GM18861 (cell line): ENCODE measurements at regions not wholly inside any gene's neighbourhood (a gene's known extent, or its start where the extent isn't known, plus 50 kb on each side); places are given as distances from the start of the nearest gene placed in this dataset.

Experiments
- ATAC-seq: cut with Tn5 transposase; IDR thresholded peaks from one replicate; pipeline ENCODE4 v1.9.1; 2021; ENCODE audit not compliant: unreplicated experiment

GRCh38 chrX:40171513-40172400 lies 74.0 kb upstream of the BCOR start:
- ATAC-seq: no peak

DNA sequence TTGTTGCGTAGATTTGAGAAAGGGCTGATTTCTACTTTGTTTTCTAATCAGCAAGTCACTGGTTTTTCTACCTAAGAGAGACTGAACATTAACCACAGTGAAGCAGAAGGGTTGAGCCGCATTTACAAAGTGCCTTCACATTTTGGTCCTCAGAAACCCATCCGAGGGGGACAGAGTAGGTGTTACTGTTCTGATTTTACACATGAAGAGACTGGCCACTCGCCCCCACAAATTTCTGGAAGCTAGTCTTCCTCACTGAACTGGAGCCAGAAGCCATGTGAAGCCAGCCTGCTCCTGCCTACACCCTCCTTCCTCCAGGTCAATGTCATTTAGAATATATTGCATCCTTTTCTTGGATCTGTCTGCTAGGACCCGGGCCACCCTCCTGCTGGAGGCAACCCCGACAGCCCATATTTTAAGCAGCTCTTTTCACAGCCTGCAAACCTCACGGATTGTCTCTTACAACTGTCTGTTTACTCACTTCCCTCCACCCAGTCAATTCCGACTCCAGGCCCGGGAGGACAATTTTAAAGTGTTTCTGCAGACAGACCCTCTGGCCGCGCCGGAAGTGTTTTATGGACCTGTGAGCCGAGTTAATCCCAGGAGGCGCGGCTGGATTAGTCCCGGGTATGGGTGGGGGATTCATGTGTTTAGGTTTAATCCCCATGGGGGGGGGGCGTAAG lies 73.2 kb upstream of the BCOR start:
- ATAC-seq: no peak

DNA sequence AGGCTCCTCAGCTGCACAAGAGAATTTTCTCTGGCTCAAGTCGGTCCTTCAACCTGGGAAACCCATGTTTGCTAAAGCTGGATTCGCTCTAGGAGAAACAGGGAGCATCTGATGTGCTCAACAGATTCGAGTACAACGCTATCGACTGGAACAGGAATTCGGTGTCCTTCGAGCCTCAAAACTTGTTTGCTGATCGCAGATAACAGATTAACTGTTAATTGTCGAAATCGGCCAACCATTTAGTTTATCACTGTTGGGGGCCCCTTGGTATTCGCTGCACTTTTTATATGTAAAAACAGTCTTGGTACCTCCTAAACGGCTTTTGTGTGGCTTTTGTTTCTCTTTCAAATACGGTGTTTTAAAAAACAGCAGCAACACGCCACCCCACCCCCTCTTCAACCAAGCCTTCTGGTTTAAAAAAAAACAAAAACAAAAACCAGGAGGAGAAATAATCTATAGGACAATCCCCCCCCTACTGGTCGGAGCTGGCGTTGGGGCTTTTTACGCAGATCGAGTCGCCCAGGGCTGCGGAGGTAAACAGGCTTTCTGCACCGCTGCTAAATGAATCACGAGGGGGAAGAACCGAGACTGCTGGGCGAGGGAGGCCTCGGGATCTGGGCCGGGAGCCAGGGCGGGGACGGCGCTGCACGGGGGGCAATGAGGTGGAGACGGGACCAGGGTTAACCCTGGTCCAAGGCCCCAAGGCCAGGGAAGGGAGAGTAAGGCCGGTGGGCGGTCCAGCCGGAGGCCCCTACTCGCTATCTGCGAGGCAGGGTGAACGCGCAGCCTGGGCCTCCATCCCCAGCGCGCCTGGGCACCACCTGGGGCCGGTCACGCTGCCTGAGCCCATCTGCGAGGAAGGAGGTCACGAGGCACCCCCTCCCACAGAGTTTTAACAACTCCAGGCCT lies 71.7 kb upstream of the BCOR start:
- no peak for ATAC-seq

GRCh38 chrX:40168480-40169011 lies 70.8 kb upstream of the BCOR start:
- no peak for ATAC-seq

DNA sequence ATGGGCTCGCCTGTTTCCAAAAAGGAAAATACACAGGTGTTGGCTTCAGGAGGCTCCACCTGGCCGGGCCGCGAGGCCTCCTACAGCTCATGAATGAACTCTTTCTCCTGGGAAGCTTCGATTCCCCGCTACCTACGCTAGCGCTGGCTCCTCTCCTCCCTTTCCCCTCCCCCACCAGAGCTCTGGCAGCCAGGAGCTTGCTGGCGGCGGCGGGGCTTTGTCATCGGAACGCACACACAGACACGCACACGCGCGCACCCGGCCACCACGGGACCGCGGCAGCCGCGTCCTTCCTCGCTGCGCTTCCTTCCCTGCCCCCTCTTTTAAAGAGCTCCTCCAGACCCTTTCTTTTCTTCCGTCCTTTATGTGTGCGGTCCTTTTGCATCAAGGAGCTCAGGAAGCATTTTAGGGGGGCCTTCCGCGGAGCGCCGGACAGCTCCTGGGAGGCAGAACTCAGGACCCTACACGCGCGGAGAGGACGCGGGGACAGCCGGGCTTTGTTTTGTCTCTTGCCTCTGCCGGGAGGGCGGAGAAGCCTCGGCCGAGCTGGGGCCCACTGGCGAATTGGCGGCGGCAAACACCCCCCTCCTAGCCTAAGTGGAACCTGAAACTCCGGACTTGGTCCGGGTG lies 70.2 kb upstream of the BCOR start:
- no peak for ATAC-seq

DNA sequence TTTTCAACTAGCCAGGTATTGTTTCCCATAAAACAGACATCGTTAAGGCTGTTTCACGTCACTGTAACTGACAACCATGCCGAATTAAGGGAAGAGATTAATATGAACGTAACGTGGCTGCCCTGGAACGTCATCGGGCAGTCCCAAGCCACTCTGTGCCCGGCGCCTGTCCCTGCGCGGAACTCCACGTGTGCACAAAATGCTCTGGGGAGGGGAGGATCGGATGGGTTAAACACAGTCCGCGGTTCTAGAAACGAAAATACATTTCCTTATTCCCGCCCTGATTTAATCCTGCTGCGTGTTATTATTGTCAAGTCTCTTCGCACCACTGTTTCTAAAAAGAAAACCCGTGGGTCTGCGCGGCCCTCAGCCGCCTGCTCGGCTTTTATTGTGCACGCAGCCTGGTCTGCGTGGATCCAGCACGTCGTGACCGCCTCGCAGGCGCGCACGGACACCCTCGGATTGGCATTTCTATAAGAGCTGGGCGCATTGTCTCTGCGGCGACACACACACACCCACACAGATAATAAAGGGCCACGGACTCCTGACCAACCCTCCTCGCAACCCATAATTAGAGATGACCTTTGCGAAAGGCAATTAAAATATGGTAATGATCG lies 69.6 kb upstream of the BCOR start:
- no peak for ATAC-seq

- ATAC-seq: no peak
Observed at GRCh38 chrX:40166582-40166981, 68.8 kb upstream of the BCOR start.

DNA sequence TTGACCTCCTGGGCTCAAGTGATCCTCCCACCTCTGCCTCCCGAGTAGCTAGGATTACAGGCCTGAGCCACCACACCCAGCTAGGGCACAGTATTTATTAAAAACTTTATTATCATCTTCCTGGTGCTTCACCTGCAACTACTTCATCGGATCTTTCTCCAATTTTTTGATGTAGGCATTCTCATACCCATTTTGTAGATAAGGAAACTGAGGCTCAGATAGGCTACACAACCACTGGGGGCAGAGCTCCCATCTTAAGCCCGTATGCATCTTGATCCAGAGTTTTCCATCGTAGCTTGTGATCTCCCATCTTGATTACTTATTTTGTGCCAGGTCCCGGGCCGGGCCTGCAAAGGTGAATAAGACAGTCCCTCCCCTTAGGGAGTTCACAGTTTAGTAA lies 68.1 kb upstream of the BCOR start:
- ATAC-seq: no peak

GRCh38 chrX:40165206-40165605 lies 67.4 kb upstream of the BCOR start:
- no peak for ATAC-seq

DNA sequence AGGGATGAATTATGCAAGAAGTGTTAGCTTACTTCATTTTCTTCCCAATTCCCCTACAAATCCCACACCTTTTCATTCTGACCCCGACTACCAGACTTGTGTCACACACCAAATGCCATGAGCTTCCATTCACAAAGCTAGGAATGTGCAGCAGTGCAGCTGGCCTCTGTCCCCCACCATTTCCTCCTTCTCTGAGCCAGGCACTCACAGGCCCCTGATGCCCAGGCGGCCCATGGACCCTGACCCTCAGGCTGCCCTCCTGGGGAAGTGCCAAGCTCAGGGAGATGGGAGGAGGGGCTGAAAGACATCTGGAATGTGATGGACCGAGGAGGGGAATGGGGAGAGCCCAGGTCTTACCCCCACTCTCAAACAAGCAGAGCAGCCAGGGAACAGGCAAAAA lies 67.0 kb upstream of the BCOR start:
- ATAC-seq: no peak

DNA sequence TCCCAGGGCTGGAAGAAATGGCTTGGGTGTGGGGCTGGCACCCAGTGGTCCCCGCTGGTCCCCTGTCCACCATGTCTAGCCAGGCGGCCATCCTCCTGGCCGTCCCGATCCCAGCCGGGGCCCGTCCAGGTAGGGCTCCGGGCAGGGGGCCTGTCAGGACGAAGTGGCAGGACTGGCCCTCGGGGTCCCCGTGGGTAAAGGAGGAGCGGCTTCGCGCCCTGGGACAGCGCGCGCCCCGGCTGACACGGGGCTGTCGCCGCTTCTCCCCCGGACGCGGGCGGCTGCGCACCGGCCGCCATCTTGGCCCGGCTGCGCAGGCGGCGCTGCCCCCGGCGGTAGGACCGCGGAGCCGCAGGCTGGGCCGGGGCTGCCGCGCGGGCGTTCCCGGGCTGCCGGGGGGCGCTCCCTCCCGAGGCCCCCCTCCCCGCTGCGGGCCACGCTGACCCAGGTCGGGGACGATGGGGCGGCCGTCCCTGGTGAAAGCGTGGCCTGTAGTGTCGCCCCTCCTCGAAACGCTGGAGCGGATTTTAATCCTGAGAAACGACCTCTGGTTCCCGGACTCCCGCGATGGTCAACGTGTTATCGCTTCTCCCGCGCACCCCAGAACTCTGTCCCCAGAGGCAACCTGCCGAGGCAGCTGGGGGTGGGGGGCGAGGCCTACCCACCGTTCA lies 60.4 kb upstream of the BCOR start:
- ATAC-seq: no peak

- ATAC-seq: no peak
Observed at GRCh38 chrX:40157228-40158035, 59.7 kb upstream of the BCOR start.

GRCh38 chrX:40156470-40157227 lies 58.9 kb upstream of the BCOR start:
- no peak for ATAC-seq

DNA sequence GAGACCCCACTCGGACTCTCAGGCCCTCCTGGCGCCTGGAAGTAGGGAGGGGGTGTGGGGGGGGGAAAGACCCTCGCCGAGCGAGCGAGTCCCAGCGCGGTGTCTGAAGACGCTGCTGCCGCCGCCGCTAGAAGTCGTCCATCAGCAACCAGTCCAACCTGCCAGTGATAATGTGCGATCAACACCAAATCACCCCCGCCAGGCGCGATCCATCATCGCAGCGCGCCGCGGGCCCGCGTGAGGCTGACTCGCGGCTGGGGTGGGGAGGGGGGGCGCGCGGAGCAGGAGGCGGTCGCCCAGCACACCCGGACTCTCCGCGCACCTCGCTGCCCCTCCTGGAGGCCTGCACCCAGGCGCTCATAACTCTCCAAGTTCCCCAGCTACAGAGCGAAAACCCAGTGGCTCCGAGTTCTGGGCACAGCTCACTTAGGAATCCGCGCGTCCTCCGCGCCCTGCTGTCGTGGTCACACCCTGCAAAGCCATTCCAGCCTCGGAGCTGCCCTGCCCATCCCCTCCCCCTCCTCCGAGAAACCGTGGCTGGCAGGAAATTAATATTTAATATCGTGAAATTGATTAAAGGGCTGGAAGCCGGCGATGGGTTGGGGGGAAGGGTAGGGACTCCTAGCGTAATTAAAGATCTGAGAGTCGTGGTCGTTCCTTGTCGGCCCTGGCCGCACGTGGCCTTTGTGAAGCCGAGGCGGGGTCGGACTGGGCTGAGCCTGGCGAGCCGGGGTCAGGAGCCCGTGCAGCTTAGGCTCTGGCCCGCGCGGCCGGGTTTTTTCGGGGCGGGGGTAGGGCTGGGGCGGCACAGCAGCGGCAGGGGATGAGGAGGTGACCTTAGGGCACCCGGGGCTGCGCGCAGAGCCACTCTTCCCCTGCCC lies 58.1 kb upstream of the BCOR start:
- no peak for ATAC-seq

DNA sequence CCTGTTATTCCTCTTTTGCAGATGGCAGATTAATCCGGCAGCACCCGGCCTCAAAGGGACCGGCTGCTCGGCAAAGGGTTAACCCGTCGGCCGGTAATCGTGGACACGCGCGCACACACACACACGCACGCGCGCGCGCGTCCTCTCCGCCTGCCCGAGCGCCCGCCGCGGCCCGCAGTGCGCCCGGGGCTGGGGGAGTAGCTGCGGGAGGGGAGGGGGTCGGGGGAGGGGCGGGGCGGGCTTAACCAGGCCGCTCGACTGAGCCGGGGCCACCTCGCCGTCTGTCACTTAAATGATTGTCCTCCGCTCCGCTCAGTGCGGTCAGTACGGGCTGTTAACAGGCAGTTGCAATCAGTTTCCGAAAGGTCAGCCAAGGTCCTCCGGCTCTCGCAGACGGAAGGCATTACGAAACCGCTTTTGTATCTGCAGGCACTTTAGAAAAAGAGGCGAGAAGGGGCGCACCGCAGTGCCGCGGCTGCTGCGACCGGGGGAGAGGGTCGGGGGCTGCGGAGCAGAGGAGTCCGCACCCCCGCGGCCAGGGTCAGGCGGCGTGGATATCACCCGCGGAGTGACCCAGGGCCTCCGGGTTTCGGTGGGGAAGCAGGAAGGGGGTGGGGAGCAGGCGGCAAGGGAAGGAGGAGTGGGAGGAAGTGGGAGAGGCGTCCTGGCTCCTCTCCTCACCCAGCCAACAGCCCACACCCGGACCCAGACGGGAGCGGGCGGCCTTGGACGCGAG lies 57.3 kb upstream of the BCOR start:
- no peak for ATAC-seq

DNA sequence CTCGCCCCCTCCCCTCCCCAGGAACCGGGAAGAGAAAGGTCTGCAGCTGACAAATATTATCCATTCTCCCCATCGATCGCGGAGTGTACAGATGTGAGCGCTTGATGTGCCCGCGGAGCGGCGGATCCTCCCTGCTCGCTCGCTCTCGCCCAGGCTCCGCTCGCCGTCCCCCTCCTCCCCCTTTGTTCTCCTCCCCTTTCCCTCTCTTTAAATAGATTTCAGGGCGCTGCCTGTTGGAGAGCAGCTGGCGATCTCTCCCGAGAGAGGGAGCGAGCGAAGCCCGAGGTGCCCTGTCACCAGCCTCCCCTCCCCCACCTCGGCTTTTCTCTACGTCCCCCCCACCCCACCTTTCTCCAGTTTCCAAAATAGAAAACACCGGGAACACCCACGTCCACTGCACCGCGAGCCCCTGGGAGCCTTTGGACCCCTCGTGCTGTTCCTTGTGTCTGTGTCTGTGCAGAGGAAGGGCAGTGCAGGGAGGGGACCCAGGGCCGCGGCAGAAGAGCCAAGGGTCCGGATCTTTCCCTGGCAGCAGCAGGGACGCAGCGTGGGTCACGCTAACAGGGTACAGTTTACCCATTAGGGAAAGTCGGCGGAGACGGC lies 56.6 kb upstream of the BCOR start:
- ATAC-seq: no peak
